Endothelial cell of umbilical vein (primary cell): ENCODE measurements at regions not wholly inside any gene's neighbourhood (a gene's known extent, or its start where the extent isn't known, plus 50 kb on each side); places are given as distances from the start of the nearest gene placed in this dataset.

Experiments
- BruUV-seq: library from RNA; stranded (reverse); fragments of 400-500 nt; replicated peaks from 2 replicates; lab custom pipeline; 2021; lab: Mats Ljungman, UMichigan
- CTCF ChIA-PET: fragments of 300-600, 350-600 bp; sonication (Branson Sonifier 250); formaldehyde crosslinking; loops from one replicate; lab custom pipeline; 2021; ENCODE audit warnings: antibody characterized with exemption, inconsistent platforms; lab: Charles Lee
- POLR2A ChIA-PET: fragments of 300-600, 350-600 bp; sonication (Branson Sonifier 250); formaldehyde crosslinking; loops from one replicate; lab custom pipeline; 2021; ENCODE audit warnings: antibody characterized with exemption, inconsistent platforms; lab: Charles Lee
- DNase-seq: peaks from one replicate; pipeline ENCODE4 v3.0.0-alpha.2; 2011; ENCODE audit warnings: low read depth, low spot score
- FAIRE-seq: peaks from 2 replicates; lab custom pipeline; 2011; peaks lifted over from hg19 to GRCh38; lab: Jason Lieb, UNC
- H2AFZ ChIP-seq: 2 replicates; pipeline ENCODE4 v1.6.0; 2012; ENCODE audit warnings: low read depth, low read length, control low read depth, inconsistent platforms
- H3K27ac ChIP-seq: 2 replicates; pipeline ENCODE4 v1.5.1; 2011; ENCODE audit warnings: low read depth, mild to moderate bottlenecking, control low read depth, low read length, moderate library complexity; ENCODE audit not compliant: insufficient read depth
- H3K27me3 ChIP-seq, 2 experiments: 2 replicates each; pipeline versions ENCODE4 v1.6.0 to v1.6.1; 2011; ENCODE audit warnings: low read length in 2 of 2, mixed read lengths in 1 of 2; ENCODE audit not compliant: control insufficient read depth in 2 of 2, insufficient read depth in 2 of 2
- H3K36me3 ChIP-seq, 2 experiments: 2 replicates in 1 of 2; 3 replicates in 1 of 2; pipeline ENCODE4 v1.5.1; 2011; ENCODE audit warnings: low read length in 2 of 2, mild to moderate bottlenecking in 1 of 2, moderate library complexity in 1 of 2; ENCODE audit not compliant: control insufficient read depth in 2 of 2, insufficient read depth in 2 of 2; ENCODE audit errors: extremely low read depth in 1 of 2
- H3K4me1 ChIP-seq: 3 replicates; pipeline ENCODE4 v1.5.1; 2011; ENCODE audit warnings: mild to moderate bottlenecking, low read length; ENCODE audit not compliant: control insufficient read depth, insufficient read depth; ENCODE audit errors: extremely low read depth
- H3K4me2 ChIP-seq: 2 replicates; pipeline ENCODE4 v1.6.1; 2011; ENCODE audit warnings: low read length, control low read depth, mixed read lengths; ENCODE audit not compliant: insufficient read depth
- H3K4me3 ChIP-seq, 3 experiments: fragments of 200-600 bp in 1 of 3; sonication (generic), shearing (Covaris generic) in 1 of 3; replicated peaks in 1 of 3; 2 replicates each; pipeline ENCODE4 v1.5.1; 2011 to 2016; ENCODE audit warnings: control low read depth in 3 of 3, low read length in 3 of 3, mild to moderate bottlenecking in 2 of 3, inconsistent platforms in 1 of 3, low read depth in 1 of 3, moderate library complexity in 1 of 3; ENCODE audit not compliant: insufficient read depth in 1 of 3
- H3K79me2 ChIP-seq: 2 replicates; pipeline ENCODE4 v1.6.0; 2012; ENCODE audit warnings: low read length, inconsistent platforms; ENCODE audit not compliant: control insufficient read depth, insufficient read depth
- H3K9ac ChIP-seq: replicated peaks from 2 replicates; pipeline ENCODE3; 2011; ENCODE audit warnings: low read length, control low read depth; ENCODE audit not compliant: insufficient read depth; ENCODE audit errors: extremely low read depth
- H3K9me1 ChIP-seq: replicated peaks from 3 replicates; pipeline ENCODE4 v1.6.0; 2011; ENCODE audit warnings: mild to moderate bottlenecking, low read length; ENCODE audit not compliant: control insufficient read depth, insufficient read depth; ENCODE audit errors: extremely low read depth
- H3K9me3 ChIP-seq: replicated peaks from 2 replicates; pipeline ENCODE4 v1.5.1; 2012; ENCODE audit warnings: low read length, inconsistent platforms; ENCODE audit not compliant: control insufficient read depth, insufficient read depth
- H4K20me1 ChIP-seq: replicated peaks from 2 replicates; pipeline ENCODE3; 2011; ENCODE audit warnings: mild to moderate bottlenecking, low read length; ENCODE audit not compliant: control insufficient read depth, insufficient read depth; ENCODE audit errors: extremely low read depth
- EZH2 ChIP-seq: IDR thresholded peaks from 2 replicates; pipeline ENCODE4 v1.6.1; 2012; ENCODE audit warnings: borderline replicate concordance, low read depth, mild to moderate bottlenecking, moderate library complexity, low read length, inconsistent platforms; ENCODE audit not compliant: severe bottlenecking
- POLR2AphosphoS5 ChIP-seq: IDR thresholded peaks from 2 replicates; pipeline ENCODE4 v1.6.1; 2012; ENCODE audit warnings: low read depth, mild to moderate bottlenecking, control low read depth, low read length, moderate library complexity; ENCODE audit not compliant: insufficient read depth
- dilution Hi-C: fragments of 300-500 bp; cut with MboI; formaldehyde crosslinking; loops from one replicate; pipeline ENCODE4 v1.15.0; 2019; ENCODE audit warnings: low sequenced_read_pairs; ENCODE audit not compliant: extremely low pct_ligation_motif_present
- intact Hi-C: fragments of 100-400 bp; cut with micrococcal nuclease; formaldehyde crosslinking; loops from one replicate; pipeline ENCODE4 v1.10.0; 2022
- TF ChIP-seq, protein P1 (sequence below), 2 donors: IDR thresholded peaks; 1 replicate in 1 of 2; 2 replicates in 1 of 2; pipeline ENCODE4 v1.5.1; 2011; ENCODE audit warnings: low read length in 2 of 2, mild to moderate bottlenecking in 2 of 2, moderate library complexity in 2 of 2, control low read depth in 1 of 2, inconsistent platforms in 1 of 2, low read depth in 1 of 2; ENCODE audit not compliant: insufficient read depth in 1 of 2; ENCODE audit errors: extremely low read depth in 1 of 2

DNA sequence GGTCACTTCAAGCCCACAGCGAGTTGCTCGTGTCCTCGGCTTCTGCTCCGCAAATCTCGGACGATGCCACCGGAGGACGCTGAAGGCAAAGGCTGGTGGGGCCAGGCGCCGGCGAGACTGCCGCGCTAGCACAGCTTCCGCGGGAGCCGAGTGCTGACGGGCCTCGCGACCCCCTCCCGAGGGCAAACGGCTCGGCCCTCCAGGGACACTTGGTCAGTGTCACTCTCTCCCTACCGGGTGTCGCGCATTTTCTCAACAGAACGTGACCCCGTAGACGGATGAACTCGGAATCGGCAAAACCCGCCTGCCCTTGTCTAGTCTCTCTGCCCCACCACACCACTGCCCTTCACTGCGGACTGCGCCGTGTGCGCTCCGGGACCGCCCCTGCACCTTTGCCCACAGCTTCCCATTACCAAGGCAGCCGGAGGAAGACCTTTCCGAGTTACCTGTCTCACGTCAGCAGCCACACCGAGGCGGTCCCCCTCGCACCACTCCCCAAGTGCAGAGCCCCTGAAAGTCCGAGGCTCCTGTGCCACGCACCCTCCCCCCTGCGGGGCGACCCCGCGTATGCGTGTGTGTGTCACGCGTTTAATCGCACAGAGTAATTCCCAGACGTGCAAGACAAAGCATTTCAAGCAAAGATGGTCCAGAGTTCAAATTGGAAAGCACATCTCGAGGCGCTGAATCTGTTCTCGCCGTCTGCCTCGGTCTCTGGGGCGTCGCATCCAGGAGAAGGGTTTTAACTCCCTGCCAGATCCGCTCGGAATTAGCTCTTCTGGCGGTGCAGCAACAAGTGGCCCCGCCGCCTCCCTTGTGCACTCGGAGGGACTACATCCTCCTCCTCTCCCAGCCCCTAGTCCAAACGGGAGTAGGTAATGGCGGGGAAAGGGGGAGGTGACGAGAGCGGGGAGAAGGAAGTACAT lies 245.0 kb upstream of the TOPAZ1 start:
- H2AFZ ChIP-seq = no peak overlapping the region
- DNase-seq = peak; percentile 8
- dilution Hi-C loops = no loop called here

GRCh38 chr3:43997316-43997715 lies 244.4 kb upstream of the TOPAZ1 start:
- peaks cover 29% of the 10 kb centered on the region for H3K4me1 ChIP-seq
- intact Hi-C loops = loop anchor here (2.0 to 5.0 kb wide), 2 partner anchors 229 to 305 kb away; partner anchors contain the start of gene ABHD5
- peak overlapping the region in 1 of 3 experiments; percentile 18 for H3K4me3 ChIP-seq
- no peaks in the 10 kb centered on the region for H4K20me1 ChIP-seq
- peaks cover 69 to 89% of the 10 kb centered on the region in 2 experiments for H3K27me3 ChIP-seq
- CTCF ChIA-PET = interaction anchor here (2.0 kb wide), 1 partner anchor 141 kb away, joined by 5 read pairs; no protein-coding TSS in a partner anchor
- H2AFZ ChIP-seq = no peak overlapping the region
- no TSS peak for BruUV-seq
- no peaks in the 10 kb centered on the region for H3K9me3 ChIP-seq
- dilution Hi-C loops = no loop called here
- POLR2A ChIA-PET = no interaction called here
- H3K79me2 ChIP-seq = no peaks in the 10 kb centered on the region
- DNase-seq (no peak), FAIRE-seq (no peak)
- H3K27ac ChIP-seq = no peak overlapping the region
- TF ChIP-seq, protein P1, sequence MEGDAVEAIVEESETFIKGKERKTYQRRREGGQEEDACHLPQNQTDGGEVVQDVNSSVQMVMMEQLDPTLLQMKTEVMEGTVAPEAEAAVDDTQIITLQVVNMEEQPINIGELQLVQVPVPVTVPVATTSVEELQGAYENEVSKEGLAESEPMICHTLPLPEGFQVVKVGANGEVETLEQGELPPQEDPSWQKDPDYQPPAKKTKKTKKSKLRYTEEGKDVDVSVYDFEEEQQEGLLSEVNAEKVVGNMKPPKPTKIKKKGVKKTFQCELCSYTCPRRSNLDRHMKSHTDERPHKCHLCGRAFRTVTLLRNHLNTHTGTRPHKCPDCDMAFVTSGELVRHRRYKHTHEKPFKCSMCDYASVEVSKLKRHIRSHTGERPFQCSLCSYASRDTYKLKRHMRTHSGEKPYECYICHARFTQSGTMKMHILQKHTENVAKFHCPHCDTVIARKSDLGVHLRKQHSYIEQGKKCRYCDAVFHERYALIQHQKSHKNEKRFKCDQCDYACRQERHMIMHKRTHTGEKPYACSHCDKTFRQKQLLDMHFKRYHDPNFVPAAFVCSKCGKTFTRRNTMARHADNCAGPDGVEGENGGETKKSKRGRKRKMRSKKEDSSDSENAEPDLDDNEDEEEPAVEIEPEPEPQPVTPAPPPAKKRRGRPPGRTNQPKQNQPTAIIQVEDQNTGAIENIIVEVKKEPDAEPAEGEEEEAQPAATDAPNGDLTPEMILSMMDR (IDR thresholded peaks at IDR 0.05; ENCODE audit: extremely low read depth in 1 of 2, insufficient read depth in 1 of 2, low read depth in 1 of 2, low read length in 2 of 2) = no peak
- no peak for TF ChIP-seq EZH2
- no peaks in the 10 kb centered on the region for H3K9me1 ChIP-seq
- peak overlapping the region; percentile 47 for H3K4me2 ChIP-seq
- H3K36me3 ChIP-seq = no peaks in the 10 kb centered on the region
- no peak overlapping the region for H3K9ac ChIP-seq

More for the DNA sequence above, 245.0 kb upstream of the TOPAZ1 start:
- H3K27me3 ChIP-seq = peaks cover 69 to 90% of the 10 kb centered on the region in 2 experiments
- no peak for TF ChIP-seq POLR2AphosphoS5
- peak; percentile 98 for TF ChIP-seq EZH2
- peak overlapping the region; percentile 47 for H3K4me2 ChIP-seq
- peaks cover 29% of the 10 kb centered on the region for H3K4me1 ChIP-seq
- no peak overlapping the region for H3K9ac ChIP-seq
- no peak for FAIRE-seq
- POLR2A ChIA-PET = no interaction called here
- no TSS peak for BruUV-seq
- H3K9me1 ChIP-seq = no peaks in the 10 kb centered on the region
- H3K4me3 ChIP-seq = peak overlapping the region in 1 of 3 experiments; percentile 18
- no peaks in the 10 kb centered on the region for H3K79me2 ChIP-seq
- intact Hi-C loops = loop anchor here (2.0 to 5.0 kb wide), 2 partner anchors 228 to 304 kb away; partner anchors contain the start of gene ABHD5
- no peak overlapping the region for H3K27ac ChIP-seq
- no peaks in the 10 kb centered on the region for H4K20me1 ChIP-seq
- H3K36me3 ChIP-seq = no peaks in the 10 kb centered on the region
- CTCF ChIA-PET = interaction anchor here (2.0 kb wide), 1 partner anchor 141 kb away, joined by 5 read pairs; no protein-coding TSS in a partner anchor
- H3K9me3 ChIP-seq = no peaks in the 10 kb centered on the region
